SK-MEL-5 (cell line): ENCODE measurements at regions not wholly inside any gene's neighbourhood (a gene's known extent, or its start where the extent isn't known, plus 50 kb on each side); places are given as distances from the start of the nearest gene placed in this dataset.
"Not testable (repeated sequence)": the region's sequence is repeated elsewhere in the genome, so short reads cannot be mapped to it uniquely, and the experiment has no call there.

Experiments
- DNase-seq: peaks from one replicate; pipeline ENCODE4 v3.0.0-alpha.2; 2016; ENCODE audit warnings: low read depth, low spot score
- in situ Hi-C: cut with HindIII; loops from 2 replicates; pipeline ENCODE4 v1.10.0; 2016; ENCODE audit warnings: low sequenced_read_pairs, high pct_unique_total_duplicates, low pct_unique_long_range_greater_than_20kb

DNA sequence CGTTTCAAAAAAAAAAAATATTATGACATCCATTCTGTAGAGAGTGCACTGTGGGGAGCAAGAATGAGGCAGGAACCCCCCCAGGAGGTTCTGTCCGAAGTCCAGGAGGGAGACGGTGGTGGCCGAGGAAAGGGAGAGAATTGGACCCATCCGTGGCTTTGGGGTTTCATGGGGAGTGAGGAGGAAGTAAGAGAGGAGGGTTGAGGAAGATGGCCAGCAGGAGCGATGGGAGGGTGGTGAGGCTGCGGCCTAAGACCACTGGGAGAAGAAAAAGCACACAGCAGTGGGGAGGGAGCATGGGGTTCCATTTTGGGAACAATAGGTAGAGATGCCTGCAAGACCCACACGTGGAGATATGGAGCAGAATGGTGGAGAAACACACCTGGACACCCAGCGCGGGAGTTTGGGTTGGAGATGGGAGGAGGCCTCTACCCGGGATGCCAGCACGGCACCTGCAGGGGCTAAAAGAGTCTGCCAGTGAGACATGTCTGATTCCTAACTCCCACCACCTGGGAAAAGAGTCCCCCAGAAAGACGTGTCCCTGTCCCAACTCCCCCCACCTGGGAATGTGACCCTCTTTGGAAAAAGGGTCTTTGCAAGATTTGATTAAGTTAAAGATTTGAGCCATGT lies 72.5 kb upstream of the SHANK2 start:
- in situ Hi-C loops = no loop called here

DNA sequence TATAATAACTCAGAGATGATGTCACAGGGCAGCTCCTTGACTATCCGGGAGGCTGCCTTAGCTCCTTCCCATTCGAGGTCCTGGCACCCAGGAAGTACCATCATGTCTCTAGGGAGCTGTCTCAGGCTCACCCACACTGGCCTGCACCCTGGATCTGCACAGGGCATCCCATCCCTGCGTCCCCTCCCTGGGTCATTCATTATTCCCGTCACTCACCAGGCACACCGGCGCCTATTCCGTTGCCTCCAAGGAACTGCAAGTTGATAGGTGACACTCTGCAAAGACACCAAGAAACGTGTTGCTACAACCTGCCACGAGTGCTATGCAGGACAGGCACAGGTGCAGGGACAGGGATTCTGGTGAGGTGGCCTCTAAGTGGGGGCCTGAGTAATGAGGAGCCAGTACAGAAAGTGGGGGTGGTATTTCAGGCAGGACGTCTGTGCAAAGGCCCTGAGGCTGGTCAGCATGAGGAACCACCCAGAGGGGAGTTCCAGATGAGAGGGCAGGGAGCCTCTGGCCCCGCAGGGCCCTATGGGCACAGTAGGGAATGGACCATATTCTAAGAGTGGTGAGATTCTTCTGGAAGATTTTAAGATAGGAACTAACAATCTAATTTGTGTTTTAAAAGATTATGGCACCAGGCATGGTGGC lies 71.6 kb upstream of the SHANK2 start:
- DNase-seq = no peak
- in situ Hi-C loops = no loop called here

More for the DNA sequence above, 72.5 kb upstream of the SHANK2 start:
- no peak for DNase-seq

DNA sequence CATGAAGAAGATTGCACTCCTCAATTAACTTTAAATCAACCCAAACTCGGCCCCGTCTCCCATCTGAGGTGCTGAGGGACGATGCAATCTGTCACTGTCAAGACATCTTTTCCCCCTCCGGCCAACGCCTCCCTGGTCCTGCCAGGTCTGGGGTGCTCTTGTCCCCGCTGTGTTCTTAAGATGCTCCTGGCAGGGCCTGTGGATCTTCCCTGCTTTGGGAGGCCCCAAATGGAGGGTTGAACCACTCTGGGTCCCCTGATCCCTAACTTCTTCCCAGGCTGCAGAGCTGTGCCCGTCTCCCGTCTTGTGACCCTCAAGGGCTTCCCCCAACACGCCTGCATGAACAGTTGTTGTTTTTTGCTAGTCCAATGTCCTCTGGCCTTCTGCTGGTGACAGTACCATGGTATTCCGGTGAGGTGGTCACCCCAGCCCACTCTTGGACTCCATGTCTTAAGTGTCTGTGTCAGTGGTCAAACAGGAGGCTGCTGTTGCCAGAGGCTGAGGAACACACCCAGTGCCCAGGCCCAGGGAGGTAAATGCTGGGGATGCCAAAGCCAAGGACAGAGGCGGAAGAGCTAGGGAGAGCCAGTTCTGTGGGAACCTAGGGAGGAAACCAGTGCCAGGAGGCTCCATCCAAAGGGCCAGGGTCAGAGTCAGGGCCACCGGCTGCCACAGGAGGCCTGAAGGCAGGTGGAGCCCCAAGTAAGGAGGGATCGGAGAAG lies 70.6 kb upstream of the SHANK2 start:
- in situ Hi-C loops = no loop called here
- no peak for DNase-seq

DNA sequence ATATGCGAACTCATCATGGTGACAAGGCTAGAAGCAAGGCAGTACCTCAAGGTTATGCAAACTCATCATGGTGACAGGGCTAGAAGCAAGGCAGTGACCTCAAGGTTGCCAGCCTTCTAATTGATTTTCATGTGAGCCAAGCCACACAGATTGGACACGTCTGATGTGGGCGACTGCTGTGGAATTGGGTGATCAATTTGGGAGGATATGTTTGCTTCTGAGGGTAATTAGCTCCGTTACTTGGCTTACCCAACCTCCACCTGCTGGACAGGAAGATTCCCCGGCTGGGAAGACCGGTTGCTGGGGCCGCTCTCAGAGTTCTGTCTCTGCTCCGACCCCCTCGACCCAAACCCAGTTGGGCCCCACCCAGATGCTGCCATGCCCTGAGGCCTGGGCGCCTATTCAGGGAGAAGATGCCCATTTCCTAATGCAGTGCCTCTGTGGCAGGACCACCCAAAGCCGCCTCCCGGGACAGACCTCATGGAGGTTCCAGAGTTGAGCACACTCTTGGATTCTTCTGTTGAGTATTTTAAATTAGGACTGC lies 69.9 kb upstream of the SHANK2 start:
- DNase-seq = no peak
- in situ Hi-C loops = no loop called here

DNA sequence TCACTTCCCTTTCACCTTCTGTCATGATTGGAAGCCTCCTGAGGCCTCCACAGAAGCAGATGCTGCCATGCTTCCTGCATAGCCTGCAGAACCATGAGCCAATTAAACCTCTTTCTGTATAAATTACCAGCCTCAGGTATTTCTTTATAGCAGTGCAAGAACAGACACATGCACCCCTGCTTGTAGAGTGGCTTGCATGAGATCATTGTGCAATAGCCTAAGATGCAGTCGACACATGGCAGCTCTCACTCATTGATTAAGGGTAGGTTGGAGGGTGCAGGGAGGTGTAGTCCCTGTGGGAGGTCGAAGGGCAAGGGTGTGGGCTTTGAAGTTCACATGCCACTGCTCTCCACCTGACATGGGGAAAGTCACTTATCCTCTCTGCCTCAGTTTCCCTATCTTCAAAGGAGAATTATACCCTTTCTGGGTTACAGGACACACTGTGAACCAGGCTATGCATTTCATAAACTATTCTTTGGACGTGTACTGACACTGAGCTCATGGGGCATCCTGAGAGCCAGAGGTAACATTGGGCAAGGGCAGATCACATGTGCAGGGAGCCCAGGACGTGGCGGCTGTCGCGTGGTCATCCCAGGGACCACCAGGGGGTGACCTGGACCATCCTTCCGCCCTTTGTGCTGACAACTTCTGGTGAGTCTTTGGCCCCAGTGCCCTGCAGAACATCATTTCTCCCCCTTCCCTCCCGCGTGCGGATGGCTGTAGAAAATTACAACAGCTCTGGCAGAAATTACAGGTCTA lies 69.2 kb upstream of the SHANK2 start:
- no peak for DNase-seq
- in situ Hi-C loops = no loop called here

DNA sequence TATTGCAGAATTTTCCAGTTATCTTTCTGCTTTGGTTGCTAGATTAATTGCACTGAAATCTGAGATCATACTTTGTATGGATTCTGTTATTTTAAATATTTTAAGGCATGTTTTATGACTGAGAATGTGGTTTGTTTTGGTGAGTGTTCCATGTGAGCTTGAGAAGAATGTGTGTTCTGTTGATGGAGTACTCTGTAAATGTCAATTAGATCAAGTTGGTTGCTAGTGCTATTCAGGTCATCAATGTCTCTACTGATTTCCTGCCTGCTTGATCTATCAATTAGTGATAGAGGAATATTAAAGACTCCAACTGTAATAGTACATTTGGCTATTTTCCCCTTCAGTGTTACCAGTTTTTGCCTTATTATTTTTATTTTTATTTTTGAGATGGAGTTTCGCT lies 64.3 kb upstream of the SHANK2 start:
- in situ Hi-C loops = no loop called here

DNA sequence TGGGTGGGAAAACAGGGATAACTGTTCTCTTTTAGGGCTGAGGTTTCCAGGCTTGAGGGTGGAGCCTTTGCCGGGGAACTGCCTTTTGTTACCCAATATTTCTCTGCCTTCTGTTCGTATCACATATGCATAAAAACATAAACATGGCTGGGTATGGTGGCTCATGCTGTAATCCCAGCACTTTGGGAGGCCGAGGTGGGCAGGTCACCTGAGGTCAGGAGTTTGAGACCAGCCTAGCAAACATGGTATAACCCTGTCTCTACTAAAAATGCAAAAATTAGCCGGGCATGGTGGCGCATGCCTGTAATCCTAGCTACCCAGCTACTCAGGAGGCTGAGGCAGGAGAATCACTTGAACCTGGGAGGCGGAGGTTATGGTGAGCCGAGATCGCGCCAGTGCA lies 60.2 kb upstream of the SHANK2 start:
- DNase-seq, in situ Hi-C loops: not testable (repeated sequence)

More for the DNA sequence above, 64.3 kb upstream of the SHANK2 start:
- no peak for DNase-seq

DNA sequence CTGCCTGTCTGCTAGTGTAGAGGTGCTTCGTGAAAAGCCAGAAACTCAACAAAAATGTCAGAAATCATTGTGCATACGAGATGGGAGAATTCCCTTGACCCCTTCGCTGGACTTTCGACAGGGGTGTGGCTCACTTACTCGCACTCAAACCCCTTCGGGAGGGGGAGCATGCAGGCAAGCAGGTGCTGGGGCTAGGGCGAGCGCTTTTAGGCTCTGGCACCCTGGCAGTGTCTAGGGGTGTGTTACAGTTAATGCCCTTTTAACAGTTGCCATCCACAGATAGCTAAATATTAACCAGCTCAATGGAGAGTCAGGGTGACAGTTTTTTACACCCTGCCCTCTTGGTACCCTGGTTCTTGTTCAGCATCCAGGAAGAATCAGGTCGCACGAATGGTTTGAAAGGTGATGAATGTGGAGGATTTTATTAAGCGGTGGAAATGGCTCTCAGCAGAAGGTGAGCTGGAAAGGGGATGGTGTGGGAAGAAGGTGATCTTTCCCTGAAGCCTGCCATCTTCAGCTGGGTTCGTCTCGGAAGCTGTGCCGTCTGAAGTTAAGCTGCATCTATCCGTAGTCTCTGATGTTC lies 59.6 kb upstream of the SHANK2 start:
- in situ Hi-C loops = no loop called here
- DNase-seq = no peak

DNA sequence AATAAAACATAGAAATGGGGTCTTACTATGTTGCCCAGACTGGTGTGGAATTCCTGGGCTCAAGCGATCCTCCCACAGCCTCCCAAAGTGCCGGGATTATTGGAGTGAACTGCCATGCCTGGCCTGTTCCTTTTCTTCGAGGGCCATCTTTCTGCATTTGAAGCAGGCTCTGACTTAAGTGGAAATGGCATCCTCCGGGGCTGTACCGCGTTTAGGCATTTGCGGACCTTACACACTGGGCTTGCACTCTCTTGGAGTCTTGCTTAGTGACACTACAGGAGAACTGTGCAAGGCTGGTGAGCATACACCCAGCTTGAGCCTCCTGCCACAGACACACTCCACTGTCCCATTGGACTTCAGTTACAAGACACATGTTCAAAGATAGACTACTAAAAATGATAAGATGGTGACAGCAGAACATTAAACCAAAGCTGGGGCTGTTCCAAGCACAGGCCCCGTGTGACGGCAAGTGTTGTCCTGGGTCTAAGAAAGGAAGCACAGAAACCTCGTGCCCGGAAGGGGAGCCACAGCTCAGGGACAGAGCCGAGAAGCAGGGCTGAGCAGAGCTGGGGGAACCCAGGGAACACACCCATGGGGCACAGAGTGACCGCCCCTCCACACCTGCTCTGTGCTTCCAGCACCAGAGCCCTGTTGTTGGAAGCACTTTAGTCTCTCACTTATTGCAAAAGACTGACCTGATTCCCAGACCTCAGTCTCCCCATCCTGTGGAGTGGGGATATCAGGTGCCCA lies 59.0 kb upstream of the SHANK2 start:
- in situ Hi-C loops = no loop called here
- no peak for DNase-seq

DNA sequence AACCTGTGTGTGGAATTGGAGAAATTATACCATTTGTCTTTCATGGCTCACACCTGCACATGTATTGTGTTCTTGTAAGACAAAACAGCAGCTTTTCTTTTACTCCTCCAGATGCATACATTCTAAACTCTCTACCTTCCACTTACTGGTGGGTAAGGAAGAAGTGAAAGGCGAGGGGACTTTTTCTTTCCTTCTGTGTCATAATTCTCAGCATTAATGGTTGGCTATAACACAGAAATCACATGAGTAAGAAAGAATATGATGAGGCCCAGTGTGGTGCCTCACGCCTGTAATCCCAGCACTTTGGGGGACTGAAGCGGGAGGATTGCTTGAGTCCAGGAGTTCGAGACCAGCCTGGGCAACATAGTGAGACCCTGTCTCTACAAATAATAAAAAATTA lies 57.8 kb upstream of the SHANK2 start:
- no peak for DNase-seq
- in situ Hi-C loops = no loop called here

DNA sequence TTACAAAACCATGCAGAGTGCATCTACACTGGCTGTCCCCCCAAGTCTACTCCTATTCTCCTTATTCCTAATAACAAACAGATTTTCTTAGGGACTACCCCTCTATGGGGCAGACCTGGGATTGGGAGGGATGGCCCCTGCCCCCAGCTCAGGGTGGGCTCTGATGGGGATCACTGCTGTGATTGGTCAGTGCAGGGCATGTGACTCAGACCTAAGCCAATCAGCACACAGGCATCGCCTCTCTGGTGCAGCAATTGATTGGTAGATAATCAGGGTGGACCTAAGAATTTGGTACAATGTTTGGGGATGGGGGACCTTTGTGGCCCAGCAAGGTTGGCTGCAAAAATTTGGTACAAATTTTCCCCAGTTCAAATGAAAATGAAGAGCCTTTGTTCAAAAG lies 57.2 kb upstream of the SHANK2 start:
- peak; percentile 45 for DNase-seq
- in situ Hi-C loops = loop anchor here (10.0 kb wide), 1 partner anchor 95 kb away; no protein-coding TSS in a partner anchor

DNA sequence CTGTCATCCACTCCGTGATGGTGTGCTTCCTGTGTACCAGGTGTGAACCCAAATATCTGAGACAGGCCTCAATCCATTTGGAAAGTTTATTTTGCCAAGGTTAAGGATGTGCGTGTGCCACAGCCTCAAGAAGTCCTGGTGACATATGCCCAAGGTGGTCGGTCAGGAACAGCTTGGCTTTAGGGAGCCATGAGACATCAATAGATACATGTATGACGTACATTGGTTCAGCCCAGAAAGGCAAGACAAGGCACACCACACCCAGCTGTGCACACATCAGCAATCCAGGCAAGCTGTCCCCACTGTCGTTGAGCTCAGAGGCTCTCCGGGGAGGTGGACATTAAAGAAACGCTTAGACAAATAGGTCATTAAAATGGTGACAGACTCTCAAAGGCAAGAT lies 56.8 kb upstream of the SHANK2 start:
- in situ Hi-C loops = loop anchor here (10.0 kb wide), 1 partner anchor 94 kb away; no protein-coding TSS in a partner anchor
- no peak for DNase-seq

DNA sequence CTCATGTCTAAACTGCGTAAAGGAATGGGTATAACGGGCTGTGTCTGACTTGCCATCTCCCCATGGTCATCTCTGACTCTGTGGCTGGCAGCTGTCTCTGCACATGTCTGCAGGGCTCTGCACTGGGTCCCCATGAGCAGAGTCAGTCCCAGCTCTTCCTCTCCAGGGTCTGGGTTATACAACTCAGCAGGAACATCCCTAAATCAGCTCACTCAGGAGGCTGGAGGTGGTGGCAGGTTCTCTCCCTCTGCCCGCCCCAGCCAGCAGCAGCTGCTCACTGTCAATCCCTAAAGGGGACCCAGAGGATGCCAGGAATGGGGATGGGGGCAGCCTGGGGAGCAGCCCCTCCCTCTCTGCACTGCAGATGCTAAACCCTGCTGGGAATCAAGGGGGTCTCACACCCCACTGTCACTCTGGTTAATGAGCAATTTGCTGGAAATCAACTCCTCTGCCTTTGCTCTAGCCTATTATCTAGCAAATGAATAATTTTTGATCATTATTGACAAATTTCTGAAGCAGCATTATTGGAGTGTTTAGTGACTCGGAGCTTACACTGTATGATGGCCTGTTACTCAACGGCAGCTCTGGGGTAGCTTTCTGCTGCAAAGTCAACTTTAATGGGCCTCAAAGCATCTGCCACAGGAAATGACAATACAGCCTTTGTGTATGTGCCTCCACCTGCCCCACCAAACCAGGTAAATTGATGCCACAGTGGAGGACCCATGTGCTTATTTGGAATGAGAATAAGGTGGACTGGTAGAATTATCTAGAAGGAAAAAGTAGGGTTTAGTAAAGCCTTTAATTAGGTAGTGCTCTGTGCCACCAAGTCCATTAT lies 55.7 kb upstream of the SHANK2 start:
- DNase-seq = no peak
- in situ Hi-C loops = loop anchor here (10.0 kb wide), 1 partner anchor 93 kb away; no protein-coding TSS in a partner anchor

DNA sequence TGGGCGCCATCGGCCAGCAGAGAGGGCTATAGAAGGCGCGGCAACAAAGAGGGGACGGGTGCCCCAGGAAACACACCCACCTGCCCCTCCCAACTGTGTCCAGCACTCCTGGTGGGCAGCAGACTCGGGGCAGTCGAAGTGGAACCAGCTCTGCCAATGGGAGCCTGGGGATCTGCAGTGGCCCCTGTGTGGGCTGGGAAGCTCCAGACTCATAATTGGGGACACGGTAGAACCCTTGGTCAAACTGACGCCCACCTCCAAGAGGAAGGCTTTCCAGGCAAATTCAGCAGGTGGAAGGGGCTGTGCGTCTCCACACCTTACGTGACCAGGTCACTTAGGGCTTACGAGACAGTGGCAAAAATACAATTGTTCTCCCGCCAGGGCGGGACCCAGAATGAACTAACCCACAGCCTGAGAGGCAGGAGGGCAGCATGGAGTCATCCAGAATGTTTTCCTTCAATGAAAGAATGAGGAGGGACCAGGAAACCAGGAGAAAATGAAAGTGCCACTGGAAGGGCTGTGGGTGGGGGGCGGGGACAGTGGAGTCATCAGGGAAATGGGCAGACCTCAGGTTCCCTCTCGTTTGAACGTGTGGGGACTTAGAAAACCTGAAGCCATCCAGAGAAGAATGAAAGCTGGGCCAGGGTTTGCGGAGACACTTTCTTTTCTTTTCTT lies 53.2 kb upstream of the SHANK2 start:
- in situ Hi-C loops = loop anchor here (10.0 kb wide), 1 partner anchor 91 kb away; no protein-coding TSS in a partner anchor

DNA sequence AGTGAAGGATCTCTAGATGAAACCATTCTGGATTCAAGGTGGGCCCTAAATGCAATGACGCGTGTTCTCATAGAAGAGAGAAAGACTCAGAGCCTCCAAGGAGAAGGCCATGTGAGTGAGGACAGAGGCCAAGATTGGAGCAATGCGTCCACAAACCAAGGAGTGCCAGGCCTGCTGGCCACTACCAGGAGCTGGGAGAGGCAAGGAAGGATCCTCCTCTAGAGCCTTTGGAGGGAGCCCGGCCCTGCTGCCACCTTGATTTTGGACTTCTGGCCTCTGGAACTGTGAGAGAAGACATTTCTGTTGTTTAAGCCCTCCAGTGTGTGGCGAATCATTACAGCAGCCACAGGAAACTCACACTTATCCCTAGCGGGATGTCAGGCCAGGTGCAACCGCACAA lies 52.7 kb upstream of the SHANK2 start:
- in situ Hi-C loops = loop anchor here (10.0 kb wide), 1 partner anchor 90 kb away; no protein-coding TSS in a partner anchor
- no peak for DNase-seq

More for the DNA sequence above, 53.2 kb upstream of the SHANK2 start:
- no peak for DNase-seq
